Stimulated activated CD8-positive, alpha-beta memory T cell treated with anti-CD3 and anti-CD28 coated beads, Interleukin-12 subunit alpha, Interleukin-12 subunit beta, amount 100 ng/mL, for 24 hours (primary cell): ENCODE measurements at regions not wholly inside any gene's neighbourhood (a gene's known extent, or its start where the extent isn't known, plus 50 kb on each side); places are given as distances from the start of the nearest gene placed in this dataset.

Experiments used
- DNase-seq: peaks from one replicate; pipeline ENCODE4 v3.0.0-alpha.2; 2020; ENCODE audit errors: extremely low read depth

DNA sequence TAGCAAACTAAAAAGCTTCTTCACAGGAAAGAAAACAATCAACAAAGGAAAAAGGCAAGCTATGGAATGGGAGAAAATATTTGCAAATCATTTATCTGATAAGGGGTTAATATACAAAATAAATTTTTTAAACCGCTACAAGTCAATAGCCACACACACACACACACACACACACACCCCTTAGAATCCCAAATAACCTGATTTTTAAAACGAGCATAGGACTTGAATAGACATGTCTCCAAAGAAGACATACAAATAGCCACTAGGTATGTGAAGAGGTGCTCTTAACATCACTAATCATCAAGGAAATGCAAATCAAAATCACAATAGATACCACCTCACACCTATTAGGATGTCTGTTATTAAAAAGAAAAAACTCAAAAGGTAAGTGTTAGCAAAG lies 187.7 kb downstream of the TRIM27 start:
- no peak for DNase-seq

DNA sequence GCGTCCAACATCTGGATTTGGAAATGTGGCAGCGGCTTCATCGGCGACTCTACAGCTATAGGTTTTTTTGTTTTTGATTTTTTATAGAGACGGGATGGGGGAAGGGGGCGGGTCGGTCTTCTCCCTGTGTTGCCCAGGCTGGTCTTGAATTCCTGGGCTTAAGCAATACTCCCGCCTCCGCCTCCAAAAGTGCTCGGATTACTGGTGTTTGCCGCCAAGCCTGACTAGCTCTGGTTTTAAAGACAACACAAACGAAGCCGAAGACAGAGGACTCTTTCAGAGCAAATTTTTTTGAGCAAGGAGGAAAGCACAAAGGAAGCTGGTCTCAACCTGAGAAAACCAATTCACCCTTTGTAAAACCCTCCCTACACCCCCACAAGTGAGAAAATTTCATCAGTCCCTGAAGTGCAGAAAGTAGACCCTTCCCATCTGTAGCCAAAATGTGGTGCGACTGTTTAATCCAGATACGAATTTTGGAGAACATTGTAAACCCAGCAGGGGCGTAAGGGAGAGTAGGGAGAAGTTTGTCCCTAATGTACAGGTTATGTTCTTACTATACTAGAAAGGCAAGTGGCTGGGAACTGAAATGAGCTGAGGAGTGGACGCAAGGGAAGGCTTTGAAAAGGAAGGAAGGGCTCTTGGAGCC lies 185.9 kb downstream of the TRIM27 start:
- DNase-seq = no peak

DNA sequence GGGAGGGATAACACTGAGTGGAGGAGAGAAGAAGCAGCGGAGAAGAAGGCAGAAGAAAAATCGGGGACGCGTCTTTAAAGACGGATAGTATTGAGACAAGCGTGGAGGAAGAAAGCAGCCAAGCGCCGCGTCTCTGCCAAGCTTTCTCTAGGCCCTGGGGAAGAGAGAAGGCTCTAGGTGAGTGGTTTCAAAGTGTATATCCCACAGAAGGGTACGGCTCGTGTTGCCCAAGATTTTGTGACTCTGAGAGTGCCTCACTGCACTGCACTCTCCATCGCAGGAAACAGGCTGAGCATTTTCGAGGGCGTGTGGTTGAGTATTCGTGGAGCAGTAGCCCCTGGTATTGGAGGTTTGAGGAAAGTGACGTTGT lies 185.4 kb downstream of the TRIM27 start:
- no peak for DNase-seq

DNA sequence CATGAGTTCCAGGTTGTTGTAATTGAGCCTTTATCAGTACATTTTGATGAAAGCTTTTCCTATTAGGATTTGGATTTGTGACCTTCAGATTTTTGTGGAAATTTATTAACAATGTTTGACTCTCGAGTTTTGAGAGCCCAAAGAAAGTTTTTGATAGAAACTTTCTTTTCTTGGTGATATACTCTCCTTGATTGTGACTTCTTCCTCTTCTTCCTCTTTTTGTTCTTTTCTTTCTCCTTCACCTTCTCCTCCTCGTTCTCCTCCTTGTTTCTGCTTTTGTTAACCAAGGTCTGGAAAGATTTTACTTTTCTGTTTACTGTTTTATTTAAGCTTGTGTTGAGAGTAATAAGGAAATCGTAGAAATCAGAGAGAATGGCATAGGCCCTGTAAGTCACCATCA lies 182.4 kb downstream of the TRIM27 start:
- no peak for DNase-seq

DNA sequence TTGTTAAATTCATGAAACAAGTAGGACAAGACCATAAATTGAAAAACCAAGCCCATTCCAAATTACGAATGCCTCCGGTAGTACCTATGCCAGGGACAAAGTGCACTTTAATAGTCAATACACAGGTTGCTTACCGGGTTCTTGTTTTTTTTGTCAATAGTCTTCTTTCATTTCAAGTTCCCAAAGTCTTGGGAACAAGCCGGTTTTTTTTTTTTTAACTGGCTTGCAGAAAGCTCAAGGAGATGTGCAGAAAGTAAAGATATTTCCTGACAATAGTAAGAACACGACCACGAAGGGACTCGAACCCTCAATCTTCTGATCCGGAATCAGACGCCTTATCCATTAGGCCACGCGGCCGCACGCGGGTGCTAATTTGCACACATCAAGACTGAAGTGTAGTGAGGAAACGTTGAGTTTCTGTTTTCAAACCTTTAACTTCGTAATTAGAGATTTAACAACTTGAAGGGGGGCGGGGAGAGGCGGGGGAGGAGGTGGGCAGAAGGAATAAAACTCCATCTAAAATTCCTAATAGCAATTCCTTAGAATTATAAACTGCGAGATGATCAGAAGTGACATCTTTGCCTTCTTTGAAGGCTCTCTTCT lies 181.0 kb downstream of the TRIM27 start:
- DNase-seq = no peak

DNA sequence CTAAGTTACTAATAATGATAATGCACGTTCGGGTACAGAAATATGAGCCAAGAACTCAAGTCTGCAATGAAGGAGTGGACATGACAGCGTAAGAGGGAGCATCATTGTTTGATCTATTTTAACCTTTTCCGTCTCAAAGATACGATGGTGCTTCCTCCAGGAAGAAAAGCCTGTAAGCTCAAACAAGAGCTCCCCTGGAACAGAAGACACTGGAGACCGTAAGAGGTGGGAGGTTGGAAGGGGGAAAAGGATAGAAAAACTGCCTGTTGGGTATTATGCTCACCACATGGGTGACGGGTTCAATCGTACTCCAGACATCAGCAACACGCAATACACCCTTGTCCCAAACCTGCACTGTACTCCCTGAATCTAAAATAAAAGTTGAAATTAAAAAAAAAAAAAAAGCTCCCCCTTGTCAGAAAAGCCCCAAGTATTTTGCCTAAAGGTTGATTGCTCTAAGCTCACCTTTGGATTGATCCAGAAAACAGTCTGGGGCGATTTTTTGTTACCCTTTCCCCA lies 180.5 kb downstream of the TRIM27 start:
- DNase-seq = no peak

DNA sequence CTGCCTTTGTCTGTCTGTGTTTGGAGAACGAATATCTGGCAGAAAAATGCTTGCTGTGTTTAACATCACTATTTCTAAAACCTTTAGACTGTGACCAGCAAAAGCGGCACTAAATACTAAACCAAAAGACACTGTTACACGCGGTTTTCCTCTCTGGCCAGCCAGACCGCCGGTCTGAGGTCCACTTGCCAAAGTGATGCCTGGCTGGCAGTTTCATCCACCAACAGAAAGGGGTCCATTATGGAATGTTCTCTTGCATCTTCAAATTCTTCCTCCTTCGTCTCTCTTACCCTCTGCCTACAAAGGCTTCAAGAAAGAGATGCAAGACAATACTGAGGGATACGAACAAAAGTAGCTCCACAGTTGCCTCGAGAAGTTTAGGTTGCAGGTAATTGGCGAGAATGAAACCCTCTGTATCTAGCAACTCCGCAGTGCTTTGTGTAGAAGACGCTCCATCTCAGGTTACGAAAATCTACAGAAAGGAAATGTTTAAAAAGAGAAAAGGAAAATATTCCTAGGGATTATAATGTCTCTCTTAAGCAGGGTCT lies 176.6 kb downstream of the TRIM27 start:
- no peak for DNase-seq

DNA sequence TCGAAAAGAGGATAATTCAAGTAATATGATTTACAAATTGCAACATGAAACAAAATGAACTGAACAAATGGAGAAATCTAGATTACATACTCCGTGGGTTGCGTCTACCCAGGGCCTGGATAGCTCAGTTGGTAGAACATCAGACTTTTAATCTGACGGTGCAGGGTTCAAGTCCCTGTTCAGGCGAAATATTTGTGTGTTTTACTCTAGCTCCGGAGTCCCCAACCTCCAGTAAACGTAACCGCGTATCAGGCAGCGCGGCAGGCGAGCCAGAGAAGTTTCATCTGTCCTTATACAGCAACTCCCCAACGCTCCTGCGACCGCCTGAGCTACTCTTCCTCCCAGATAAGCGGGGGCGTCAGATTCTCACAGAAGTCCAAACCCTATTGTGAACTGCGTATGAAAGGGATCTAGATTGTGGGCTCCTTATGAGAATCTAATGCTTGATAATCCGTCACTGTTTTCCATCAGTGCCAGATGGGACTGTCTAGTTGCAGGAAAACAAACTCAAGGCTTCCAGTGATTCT lies 176.1 kb downstream of the TRIM27 start:
- no peak for DNase-seq

DNA sequence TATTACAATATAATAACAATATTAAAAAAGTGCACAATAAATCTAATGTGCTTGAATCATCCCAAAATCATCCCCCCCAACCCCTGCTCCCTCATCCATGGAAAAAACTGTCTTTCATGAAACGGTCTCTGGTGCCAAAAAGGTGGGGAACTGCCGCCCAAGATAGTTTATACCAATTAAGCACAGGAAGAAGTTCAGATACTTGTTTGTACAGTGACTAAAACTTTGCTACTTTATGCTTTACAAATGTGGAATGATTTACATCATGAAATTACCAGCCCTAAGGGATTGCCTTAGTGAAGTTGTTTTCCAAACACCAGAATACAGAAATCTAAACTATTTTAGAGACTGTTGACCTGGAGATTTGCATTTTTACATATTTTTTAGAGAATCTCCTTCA lies 175.6 kb downstream of the TRIM27 start:
- no peak for DNase-seq

DNA sequence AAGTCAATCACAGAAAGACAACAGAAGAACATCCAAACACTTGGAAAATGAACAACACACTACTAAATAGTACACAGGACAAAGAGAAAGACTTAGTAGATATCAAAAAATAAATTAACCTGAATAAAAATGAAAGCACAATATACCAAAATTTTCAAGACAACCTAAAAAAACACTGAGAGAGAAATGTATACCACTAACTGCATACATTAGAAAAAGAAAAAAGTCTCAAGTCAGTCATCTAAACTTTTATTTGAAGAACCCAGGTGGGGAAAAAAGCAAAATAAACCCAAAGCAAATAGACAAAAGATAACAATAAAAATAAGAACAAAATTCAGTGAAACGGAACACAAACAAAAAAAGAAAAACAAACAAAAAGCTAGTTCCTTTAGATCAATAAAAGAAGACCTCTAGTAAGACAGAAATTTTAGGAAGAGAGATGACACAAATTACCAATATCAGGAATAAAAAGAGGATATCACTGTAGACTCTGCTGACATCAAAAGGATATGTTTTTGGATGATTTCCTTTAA lies 172.8 kb downstream of the TRIM27 start:
- no peak for DNase-seq

DNA sequence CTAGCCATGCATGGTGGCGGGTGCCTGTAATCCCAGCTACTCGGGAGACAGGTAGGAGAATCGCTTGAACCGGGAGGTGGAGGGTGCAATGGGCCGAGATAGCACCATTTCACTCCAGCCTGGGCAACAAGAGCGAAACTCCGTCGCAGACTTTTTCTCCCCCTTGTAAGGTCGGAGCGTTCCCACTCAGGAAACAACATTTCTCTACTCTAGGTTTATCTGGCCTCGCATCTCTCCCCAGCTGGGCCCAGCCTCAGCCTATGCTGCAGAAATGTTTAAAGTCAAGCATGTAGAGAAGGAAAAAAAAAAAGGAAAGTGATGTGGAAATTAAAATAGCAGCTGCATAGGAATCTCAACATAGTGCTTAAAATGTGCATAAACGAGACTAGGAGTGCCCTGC lies 172.3 kb downstream of the TRIM27 start:
- DNase-seq = no peak

DNA sequence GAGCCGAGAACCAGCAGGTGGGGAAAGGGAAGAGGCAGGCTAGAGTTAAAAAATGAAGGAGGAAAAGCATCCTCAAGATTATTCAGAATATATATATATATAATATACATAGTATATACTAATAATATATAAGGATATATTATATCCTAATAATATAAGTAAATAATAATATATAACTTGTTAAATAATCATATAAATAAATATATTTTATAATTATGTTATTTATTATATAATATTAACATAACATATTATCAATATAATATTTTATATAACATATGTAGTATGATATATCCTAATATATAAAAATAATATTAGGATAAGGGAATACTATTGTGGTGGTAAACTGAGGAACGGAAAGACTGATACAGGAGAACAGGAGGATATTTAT lies 171.8 kb downstream of the TRIM27 start:
- no peak for DNase-seq

DNA sequence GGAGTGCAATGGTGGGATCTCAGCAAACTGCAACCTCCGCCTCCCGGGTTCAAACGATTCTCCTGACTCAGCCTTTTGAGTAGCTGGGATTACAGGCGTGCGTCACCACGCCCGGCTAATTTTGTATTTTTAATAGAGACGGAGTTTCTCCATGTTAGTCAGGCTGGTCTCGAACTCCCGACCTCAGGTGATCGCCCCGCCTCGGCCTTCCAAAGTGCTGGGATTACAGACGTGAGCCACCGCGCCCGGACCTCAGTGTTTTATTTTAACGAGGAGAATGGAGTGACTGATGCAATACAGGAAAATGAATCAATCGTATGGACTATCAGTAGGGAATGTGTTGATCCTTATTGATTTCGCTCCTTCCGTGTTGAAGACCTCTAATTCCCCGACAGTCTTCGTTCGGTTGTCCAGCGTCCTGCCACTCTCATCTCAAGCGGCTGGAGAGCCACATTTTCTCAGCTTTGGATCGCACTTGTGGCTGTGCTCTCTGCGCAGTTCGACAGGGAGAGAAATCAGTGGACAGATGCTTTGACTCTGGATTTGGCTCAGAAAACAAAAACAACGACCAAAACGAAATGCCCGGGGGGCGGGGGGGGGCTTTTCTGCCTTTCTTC lies 166.2 kb downstream of the TRIM27 start:
- no peak for DNase-seq

DNA sequence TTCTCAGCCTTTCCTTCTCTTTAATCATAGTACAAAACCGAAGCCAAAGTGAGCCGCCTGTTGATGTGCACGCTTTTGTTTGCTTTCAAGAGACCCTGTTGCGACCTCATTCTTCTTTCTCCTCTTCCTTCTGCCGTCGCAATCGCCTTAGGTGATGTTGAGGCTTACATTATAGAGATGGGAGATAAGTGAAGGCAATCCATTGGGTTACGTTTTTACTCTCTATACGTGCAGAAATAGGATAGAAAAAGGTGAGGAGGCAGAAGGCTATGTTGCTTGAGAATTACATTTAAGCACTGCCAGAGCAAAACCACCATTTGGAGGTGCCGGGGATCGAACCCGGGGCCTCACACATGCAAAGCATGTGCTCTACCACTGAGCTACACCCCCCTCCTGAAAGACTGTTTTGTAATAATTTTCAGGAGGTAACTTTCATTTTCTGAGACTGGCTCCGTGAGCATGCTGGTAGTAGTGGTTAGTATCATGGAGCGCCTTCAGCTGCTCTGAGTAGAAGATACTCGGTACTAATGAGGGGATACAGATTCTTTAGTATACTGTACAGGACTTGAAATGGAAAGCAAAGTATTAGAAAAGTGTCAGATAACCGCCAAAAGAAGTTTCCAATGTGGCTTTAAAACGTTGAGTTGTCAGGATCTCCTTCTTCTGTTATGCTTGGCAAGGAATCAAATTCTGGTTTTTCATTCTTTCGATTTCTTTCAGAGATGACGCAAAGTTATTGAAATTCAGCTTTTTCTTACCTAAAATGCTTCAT lies 165.6 kb downstream of the TRIM27 start:
- DNase-seq = no peak

DNA sequence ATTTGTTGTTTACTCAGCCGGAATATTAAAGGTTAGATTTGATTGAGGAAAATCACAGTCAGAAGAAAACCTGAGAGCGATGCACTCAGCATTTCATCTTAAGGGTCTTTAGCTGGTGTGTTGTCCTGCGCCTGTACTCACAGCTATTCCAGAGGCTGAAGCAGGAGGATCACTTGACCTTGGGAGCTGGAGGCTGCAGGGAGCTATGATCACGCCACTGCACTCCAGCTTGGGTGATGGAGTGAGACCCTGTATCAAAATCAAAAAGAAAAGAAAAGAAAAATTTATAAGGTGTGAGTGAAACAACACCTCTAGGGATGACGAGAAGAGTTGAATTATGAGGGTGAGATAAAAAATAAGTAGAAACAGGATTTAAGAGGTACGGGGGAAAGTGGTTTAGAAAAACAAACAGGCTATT lies 165.0 kb downstream of the TRIM27 start:
- no peak for DNase-seq

DNA sequence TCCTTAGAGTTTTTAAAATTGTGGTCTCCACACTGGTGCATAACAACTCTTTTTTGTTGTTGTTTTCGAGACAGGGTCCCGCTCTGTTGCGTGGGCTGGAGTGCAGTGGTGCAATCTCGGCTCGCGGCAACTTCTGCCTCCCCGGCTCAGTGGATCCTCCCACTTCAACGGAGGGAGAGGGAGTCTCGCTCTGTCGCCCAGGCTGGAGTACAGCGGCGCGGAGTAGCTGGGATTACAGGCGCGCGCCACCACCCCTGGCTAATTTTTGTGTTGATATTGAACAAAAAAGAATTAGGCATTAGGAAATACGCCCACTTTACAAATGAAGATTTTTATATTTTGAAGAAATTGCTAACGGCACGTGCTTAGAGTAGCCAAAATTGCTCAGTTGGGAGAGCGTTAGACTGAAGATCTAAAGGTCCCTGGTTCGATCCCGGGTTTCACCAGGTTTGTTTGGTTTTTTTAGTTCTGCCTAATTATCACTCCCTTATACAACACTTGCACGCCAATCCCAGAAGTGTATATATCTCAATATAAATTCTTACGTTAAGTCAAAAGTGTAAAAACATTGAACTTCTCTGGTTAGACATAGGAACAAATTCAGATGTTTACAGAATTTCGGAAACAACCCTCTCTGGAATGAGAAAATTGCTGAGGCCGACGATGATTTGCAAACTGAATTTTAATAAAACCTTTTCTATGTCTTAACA lies 159.6 kb downstream of the TRIM27 start:
- DNase-seq = no peak

DNA sequence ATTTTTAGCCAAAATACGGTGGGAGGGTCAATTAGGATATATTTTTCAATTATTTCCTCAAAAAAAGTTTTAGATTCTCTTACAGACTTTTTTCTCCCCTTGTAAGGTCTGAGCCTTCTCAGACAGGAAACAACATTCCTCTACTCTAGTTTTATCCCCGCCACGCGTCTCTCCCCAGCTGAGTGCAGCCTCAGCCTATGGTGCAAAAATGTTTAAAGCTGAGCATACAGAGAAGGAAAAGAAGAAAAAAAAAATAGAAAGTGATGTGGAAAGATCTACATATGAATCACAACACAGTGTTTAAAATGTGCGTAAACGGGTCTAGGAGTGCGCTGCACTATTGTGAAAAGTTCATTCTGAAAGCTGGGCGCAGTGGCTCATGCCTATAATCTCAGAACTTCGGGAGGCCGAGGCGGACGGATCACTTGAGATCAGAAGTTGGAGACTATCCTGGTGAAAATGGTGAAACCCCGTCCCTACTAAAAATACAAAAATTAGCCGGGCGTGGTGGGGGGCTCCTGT lies 159.0 kb downstream of the TRIM27 start:
- no peak for DNase-seq

DNA sequence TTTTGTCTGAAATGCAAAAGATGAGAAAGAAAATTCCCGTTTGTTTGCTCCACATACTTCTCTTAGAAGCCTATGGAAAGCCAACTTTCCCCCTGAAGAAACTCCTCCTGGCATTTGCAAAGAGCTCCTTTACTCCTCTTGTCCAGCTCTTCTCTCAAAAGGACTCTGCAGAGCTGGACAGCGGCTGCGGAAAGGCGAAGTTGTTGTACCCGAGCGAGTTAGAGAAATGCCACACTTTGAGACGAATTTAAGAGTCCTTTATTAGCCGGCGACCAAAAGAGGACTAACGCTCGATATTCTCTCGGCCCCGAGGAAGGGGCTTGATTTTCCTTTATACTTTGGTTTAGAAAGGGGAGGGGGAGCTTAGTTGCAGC lies 157.8 kb downstream of the TRIM27 start:
- no peak for DNase-seq

DNA sequence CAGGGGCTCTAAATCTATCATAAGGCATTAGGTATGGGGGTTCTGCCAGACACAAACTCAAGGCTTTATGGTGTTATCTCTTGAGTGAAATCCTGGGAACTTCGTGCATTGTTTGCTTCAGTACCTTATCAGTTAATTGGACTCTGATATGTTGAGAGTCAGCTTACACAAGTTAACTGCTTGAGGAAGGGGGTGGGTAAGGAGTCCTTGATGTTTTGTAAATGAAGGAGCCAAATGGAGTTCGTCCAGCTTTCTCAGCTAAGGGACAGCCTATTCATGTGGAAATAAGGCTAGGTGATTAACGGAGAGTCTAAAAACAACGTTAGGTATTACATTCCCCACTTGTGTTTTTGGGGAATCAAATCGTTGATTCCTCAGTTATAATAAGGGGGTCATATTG lies 157.4 kb downstream of the TRIM27 start:
- no peak for DNase-seq

DNA sequence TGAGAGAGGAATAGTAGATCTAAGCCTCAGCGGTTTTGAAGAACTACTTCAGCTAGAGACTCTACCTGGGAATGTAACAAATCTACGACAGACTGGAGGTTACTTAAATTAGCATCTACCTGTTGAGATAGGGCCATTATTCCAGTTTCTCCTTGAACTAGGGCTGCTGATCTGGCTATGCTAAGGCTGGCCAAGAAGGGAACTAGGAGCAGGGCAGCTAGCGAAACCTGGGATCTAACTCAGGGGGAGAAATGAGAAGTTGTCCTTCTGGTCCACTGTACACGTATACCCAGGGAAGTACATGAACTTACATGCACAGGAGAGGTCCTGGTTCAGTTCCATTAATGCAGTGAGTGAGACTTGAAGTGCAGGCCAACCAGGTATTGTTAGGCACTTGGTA lies 156.7 kb downstream of the TRIM27 start:
- DNase-seq = no peak

DNA sequence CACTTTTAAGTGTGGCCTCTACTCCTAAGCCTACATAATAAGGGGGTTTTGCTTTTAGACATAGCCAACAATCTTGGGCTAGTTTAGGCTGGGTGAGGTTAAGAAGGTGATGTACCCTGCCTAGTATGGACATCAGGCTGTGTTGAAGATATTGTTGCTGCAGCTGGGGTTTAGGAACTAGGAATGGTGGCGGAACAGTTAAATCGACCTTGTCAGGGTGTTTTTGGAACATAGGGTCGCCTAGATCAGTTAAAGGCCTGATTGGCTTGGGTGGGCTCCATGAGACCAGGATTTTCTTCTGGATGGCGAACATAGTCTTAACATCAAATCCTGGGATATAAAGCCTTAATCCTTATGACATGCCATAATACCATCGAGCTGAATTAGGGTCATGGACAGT lies 156.1 kb downstream of the TRIM27 start:
- no peak for DNase-seq
